ENCODE measurements at regions not wholly inside any gene's neighbourhood (a gene's known extent, or its start where the extent isn't known, plus 50 kb on each side); places are given as distances from the start of the nearest gene placed in this dataset.

DNA sequence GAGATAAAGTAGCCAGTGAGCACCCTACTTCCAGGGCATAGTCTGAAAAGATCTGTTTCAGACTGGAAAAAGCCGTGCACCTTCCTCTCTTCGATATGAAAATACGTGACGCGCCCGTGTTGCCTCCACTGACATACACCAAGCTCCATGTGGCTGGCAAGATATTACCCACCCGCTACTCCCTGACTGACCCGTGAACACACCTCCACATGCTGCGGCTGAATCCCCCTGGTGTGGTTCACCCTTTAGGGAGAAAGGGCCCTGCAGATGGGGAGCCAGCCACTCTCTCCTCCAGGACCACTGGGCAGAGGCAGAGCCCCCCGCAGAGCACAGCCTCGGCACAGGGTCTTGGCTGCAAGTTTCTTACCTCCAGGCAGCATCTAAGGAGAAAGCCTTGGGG, 245.0 kb downstream of the BRD1 start:
- WGBS, 3 donors = 80 to 91% (median 87%) methylated on average over 11 of the region's 11 CpGs
- no peak overlapping the region for H3K4me3 ChIP-seq
- TF ChIP-seq POLR2A (IDR thresholded peaks at IDR 0.05) (no peak), EP300 (IDR thresholded peaks at IDR 0.05) (no peak)
- TF ChIP-seq, protein P1, sequence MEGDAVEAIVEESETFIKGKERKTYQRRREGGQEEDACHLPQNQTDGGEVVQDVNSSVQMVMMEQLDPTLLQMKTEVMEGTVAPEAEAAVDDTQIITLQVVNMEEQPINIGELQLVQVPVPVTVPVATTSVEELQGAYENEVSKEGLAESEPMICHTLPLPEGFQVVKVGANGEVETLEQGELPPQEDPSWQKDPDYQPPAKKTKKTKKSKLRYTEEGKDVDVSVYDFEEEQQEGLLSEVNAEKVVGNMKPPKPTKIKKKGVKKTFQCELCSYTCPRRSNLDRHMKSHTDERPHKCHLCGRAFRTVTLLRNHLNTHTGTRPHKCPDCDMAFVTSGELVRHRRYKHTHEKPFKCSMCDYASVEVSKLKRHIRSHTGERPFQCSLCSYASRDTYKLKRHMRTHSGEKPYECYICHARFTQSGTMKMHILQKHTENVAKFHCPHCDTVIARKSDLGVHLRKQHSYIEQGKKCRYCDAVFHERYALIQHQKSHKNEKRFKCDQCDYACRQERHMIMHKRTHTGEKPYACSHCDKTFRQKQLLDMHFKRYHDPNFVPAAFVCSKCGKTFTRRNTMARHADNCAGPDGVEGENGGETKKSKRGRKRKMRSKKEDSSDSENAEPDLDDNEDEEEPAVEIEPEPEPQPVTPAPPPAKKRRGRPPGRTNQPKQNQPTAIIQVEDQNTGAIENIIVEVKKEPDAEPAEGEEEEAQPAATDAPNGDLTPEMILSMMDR (IDR thresholded peaks at IDR 0.05) = no peak
- intact Hi-C loops (cut with DNase I) = no loop called here
- no peaks in the 10 kb centered on the region for H3K36me3 ChIP-seq
- no peaks in the 10 kb centered on the region for H3K27me3 ChIP-seq
- DNase-seq = no peak
- H3K27ac ChIP-seq = no peak overlapping the region
- no peaks in the 10 kb centered on the region for H3K4me1 ChIP-seq (ENCODE audit: insufficient read depth)
- H3K9me3 ChIP-seq = no peaks in the 10 kb centered on the region

DNA sequence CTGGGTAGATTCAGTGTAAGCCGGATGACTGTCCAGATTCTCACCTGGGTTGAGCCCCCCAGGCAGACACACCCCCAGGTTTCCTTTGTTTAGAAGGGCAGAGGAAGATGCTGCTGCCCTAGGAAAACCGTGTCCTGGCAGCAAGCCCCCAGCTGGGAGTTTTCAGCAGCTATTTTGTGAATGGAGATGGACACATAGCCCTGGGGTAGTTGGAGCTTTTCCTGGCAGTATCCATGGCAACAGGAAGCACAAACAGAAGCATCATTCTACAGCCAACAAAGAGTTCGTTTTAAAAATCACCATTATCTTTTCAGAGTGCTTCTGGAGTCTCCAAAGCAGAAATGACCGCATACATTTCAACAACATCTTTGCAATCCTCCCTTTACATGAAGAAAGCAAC, 245.5 kb downstream of the BRD1 start:
- H3K36me3 ChIP-seq = no peaks in the 10 kb centered on the region
- no peak for DNase-seq
- no peaks in the 10 kb centered on the region for H3K9me3 ChIP-seq
- WGBS, 3 donors = 26 to 41% (median 40%) methylated on average over 4 of the region's 4 CpGs
- intact Hi-C loops (cut with DNase I) = no loop called here
- no peaks in the 10 kb centered on the region for H3K4me1 ChIP-seq (ENCODE audit: insufficient read depth)
- no peak for TF ChIP-seq EP300 (IDR thresholded peaks at IDR 0.05)
- TF ChIP-seq POLR2A (IDR thresholded peaks at IDR 0.05) = no peak
- TF ChIP-seq, protein P1 (IDR thresholded peaks at IDR 0.05) = no peak
- H3K27ac ChIP-seq = no peak overlapping the region
- no peaks in the 10 kb centered on the region for H3K27me3 ChIP-seq
- H3K4me3 ChIP-seq = no peak overlapping the region

DNA sequence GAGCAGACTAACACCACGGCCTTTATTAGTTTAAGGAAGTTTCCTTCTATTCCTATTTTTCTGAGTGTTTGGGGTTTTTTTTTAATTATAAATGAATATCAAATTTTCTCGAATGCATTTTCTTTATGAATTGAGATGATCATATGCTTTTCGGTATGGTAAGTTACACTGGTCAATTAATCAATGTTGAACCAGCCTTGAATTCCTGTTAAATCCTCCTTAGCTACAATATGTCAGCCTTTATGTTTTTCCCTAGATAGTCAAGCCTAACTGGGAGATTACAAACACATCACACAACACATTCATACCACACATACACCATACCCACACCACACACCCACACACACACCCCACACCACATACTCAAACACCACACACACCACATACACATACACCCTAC, 247.6 kb downstream of the BRD1 start:
- TF ChIP-seq EP300 (IDR thresholded peaks at IDR 0.05) = no peak
- TF ChIP-seq, protein P1 (IDR thresholded peaks at IDR 0.05) = no peak
- WGBS, 3 donors = 61 to 95% (median 72%) methylated on average over 3 of the region's 3 CpGs
- Histone ChIP-seq H3K4me1 (ENCODE audit: insufficient read depth) (no peaks in the 10 kb centered on the region), H3K4me3 (no peak overlapping the region), H3K36me3 (no peaks in the 10 kb centered on the region), H3K9me3 (no peaks in the 10 kb centered on the region), H3K27me3 (no peaks in the 10 kb centered on the region), H3K27ac (no peak overlapping the region)
- no peak for DNase-seq
- intact Hi-C loops (cut with DNase I) = no loop called here

DNA sequence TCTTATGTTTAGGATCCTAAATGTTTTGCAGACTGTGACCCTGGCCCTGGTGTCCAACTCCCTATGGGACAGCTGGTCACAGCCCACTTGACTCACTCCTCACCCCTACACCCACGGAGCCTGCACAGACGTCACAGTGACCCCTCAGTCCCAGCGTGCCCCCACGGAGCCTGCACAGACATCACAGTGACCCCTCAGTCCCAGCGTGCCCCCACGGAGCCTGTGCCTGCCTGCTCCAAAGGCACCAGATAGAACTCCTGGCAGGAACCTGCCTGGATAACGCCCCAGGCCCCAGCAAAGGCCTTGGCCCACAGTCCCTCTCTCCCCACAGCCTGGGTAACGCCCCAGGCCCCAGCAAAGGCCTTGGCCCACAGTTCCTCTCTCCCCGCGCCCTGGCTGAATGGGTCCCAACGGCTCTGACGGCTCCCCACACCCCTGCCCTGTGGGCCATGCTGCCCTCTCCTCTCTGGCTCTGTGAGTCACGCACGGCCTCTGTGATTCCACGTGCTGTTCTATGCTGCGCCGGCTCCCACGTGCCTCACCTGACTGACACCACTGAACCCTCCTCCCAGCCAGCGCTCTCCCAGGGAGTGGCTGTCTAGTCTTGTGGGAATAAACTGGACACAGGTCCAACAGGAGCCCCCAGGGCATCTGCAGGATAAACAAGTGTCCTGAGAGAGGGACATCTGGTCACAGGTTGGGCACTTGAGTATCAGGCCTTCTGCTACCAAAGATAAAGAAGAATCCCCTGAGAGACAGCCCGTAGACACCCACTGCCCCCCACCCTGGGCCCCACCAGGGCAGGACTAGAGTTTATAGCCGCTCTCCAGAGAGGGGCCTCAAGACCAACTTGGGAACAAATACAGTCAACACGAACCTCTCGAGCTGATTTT, 250.3 kb downstream of the BRD1 start:
- TF ChIP-seq, protein P1 (IDR thresholded peaks at IDR 0.05) = no peak
- TF ChIP-seq POLR2A (IDR thresholded peaks at IDR 0.05) = no peak
- TF ChIP-seq EP300 (IDR thresholded peaks at IDR 0.05) = no peak
- H3K9me3 ChIP-seq = no peaks in the 10 kb centered on the region
- H3K27me3 ChIP-seq = no peaks in the 10 kb centered on the region
- WGBS, 3 donors = 59 to 73% (median 68%) methylated on average over 22 to 23 of the region's 23 CpGs
- DNase-seq = peak in 1 of 5 donors; percentile 11
- H3K36me3 ChIP-seq = no peaks in the 10 kb centered on the region
- no peaks in the 10 kb centered on the region for H3K4me1 ChIP-seq (ENCODE audit: insufficient read depth)
- no peak overlapping the region for H3K27ac ChIP-seq
- H3K4me3 ChIP-seq = no peak overlapping the region
- intact Hi-C loops (cut with DNase I) = no loop called here
